ENCODE measurements at regions not wholly inside any gene's neighbourhood (a gene's known extent, or its start where the extent isn't known, plus 50 kb on each side); places are given as distances from the start of the nearest gene placed in this dataset.

- no peak for DNase-seq (ENCODE audit: low read depth in 4 of 4, low spot score in 3 of 4)
Observed at GRCh38 chr6:6909111-6909510, 198.7 kb upstream of the RREB1 start.

GRCh38 chr6:6910734-6911295 lies 196.9 kb upstream of the RREB1 start:
- no peak for DNase-seq (ENCODE audit: low read depth in 4 of 4, low spot score in 3 of 4)

GRCh38 chr6:6911391-6911790 lies 196.4 kb upstream of the RREB1 start:
- DNase-seq (ENCODE audit: low read depth in 4 of 4, low spot score in 3 of 4), result no peak

- DNase-seq (ENCODE audit: low read depth in 4 of 4, low spot score in 3 of 4), result peak in 3 of 4 donors; percentile 34 to 53 (median 47)
Observed at GRCh38 chr6:6912817-6913744, 194.7 kb upstream of the RREB1 start.

- DNase-seq (ENCODE audit: low read depth in 4 of 4, low spot score in 3 of 4), result no peak
Observed at GRCh38 chr6:6915219-6915618, 192.5 kb upstream of the RREB1 start.

GRCh38 chr6:6915813-6916547 lies 191.8 kb upstream of the RREB1 start:
- DNase-seq (ENCODE audit: low read depth in 4 of 4, low spot score in 3 of 4), result peak in 2 of 4 donors; percentile 41 to 43

GRCh38 chr6:6916598-6916997 lies 191.2 kb upstream of the RREB1 start:
- DNase-seq (ENCODE audit: low read depth in 4 of 4, low spot score in 3 of 4), result no peak

- no peak for DNase-seq (ENCODE audit: low read depth in 4 of 4, low spot score in 3 of 4)
Observed at GRCh38 chr6:6918216-6918983, 189.4 kb upstream of the RREB1 start.

GRCh38 chr6:6919173-6919572 lies 188.6 kb upstream of the RREB1 start:
- DNase-seq (ENCODE audit: low read depth in 4 of 4, low spot score in 3 of 4), result no peak

- no peak for DNase-seq (ENCODE audit: low read depth in 4 of 4, low spot score in 3 of 4)
Observed at GRCh38 chr6:6920114-6920986, 187.4 kb upstream of the RREB1 start.

GRCh38 chr6:6920987-6921313 lies 186.8 kb upstream of the RREB1 start:
- DNase-seq (ENCODE audit: low read depth in 4 of 4, low spot score in 3 of 4), result no peak

GRCh38 chr6:6922166-6922565 lies 185.6 kb upstream of the RREB1 start:
- DNase-seq (ENCODE audit: low read depth in 4 of 4, low spot score in 3 of 4), result no peak

GRCh38 chr6:6923605-6924004 lies 184.2 kb upstream of the RREB1 start:
- DNase-seq (ENCODE audit: low read depth in 4 of 4, low spot score in 3 of 4), result no peak

- DNase-seq (ENCODE audit: low read depth in 4 of 4, low spot score in 3 of 4), result no peak
Observed at GRCh38 chr6:6924708-6925107, 183.1 kb upstream of the RREB1 start.

GRCh38 chr6:6925391-6926164 lies 182.2 kb upstream of the RREB1 start:
- no peak for DNase-seq (ENCODE audit: low read depth in 4 of 4, low spot score in 3 of 4)

GRCh38 chr6:6926856-6927255 lies 180.9 kb upstream of the RREB1 start:
- DNase-seq (ENCODE audit: low read depth in 4 of 4, low spot score in 3 of 4), result no peak

GRCh38 chr6:6927521-6928361 lies 180.0 kb upstream of the RREB1 start:
- no peak for DNase-seq (ENCODE audit: low read depth in 4 of 4, low spot score in 3 of 4)

- DNase-seq (ENCODE audit: low read depth in 4 of 4, low spot score in 3 of 4), result no peak
Observed at GRCh38 chr6:6930223-6930880, 177.4 kb upstream of the RREB1 start.

Measured in right renal pelvis (tissue), 4 donors.